OCI-LY7 (cell line): ENCODE measurements at regions not wholly inside any gene's neighbourhood (a gene's known extent, or its start where the extent isn't known, plus 50 kb on each side); places are given as distances from the start of the nearest gene placed in this dataset.

Source experiments
- EZH2phosphoT487 ChIP-seq: fragments of 200-600 bp; sonication (generic); IDR thresholded peaks from 2 replicates; pipeline ENCODE4 v1.6.1; 2018; ENCODE audit warnings: low read depth, borderline replicate concordance, mild to moderate bottlenecking, mixed run types, antibody characterized with exemption, low read length, moderate library complexity, mixed read lengths
- TF ChIP-seq, protein P1 (sequence below): fragments of 200-600 bp; sonication (generic); conservative IDR thresholded peaks from 2 replicates; pipeline ENCODE4 v1.5.1; 2014; ENCODE audit warnings: mild to moderate bottlenecking, antibody characterized with exemption, low read length, moderate library complexity, mixed read lengths

DNA sequence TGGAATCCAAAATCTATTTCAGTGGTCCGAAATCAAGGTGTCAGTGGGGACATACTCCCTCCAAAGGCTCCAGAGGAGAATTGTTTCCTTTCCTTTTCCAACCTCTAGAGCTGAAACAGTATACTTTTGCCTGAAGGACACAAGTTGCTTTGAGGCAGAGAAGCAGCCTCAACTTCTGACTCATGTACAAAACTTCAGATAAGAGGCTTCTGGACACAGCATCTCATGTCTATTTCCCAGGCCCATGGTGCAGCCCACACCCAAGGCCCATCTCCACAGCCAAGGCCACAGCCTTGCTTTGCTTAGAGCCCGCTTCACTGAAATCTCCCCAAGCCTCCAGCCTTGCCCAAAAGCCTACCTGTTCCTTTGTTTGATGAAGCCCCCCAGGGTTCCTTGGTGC is 68.9 kb downstream of the ZNF467 start:
- TF ChIP-seq, protein P1, sequence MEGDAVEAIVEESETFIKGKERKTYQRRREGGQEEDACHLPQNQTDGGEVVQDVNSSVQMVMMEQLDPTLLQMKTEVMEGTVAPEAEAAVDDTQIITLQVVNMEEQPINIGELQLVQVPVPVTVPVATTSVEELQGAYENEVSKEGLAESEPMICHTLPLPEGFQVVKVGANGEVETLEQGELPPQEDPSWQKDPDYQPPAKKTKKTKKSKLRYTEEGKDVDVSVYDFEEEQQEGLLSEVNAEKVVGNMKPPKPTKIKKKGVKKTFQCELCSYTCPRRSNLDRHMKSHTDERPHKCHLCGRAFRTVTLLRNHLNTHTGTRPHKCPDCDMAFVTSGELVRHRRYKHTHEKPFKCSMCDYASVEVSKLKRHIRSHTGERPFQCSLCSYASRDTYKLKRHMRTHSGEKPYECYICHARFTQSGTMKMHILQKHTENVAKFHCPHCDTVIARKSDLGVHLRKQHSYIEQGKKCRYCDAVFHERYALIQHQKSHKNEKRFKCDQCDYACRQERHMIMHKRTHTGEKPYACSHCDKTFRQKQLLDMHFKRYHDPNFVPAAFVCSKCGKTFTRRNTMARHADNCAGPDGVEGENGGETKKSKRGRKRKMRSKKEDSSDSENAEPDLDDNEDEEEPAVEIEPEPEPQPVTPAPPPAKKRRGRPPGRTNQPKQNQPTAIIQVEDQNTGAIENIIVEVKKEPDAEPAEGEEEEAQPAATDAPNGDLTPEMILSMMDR: no peak
- TF ChIP-seq EZH2phosphoT487: no peak
